GM13977 (cell line): ENCODE measurements at regions not wholly inside any gene's neighbourhood (a gene's known extent, or its start where the extent isn't known, plus 50 kb on each side); places are given as distances from the start of the nearest gene placed in this dataset.

Source experiments
- DNase-seq: peaks from one replicate; pipeline ENCODE4 v3.0.0; 2012; ENCODE audit warnings: low spot score
- CTCF ChIP-seq: IDR thresholded peaks from 2 replicates; pipeline ENCODE4 v1.5.1; 2012; ENCODE audit warnings: mild to moderate bottlenecking, control low read depth; ENCODE audit not compliant: insufficient read depth; ENCODE audit errors: extremely low read depth, missing control alignments
- in situ Hi-C: fragments of 300-500 bp; cut with MboI; formaldehyde crosslinking; loops from one replicate; pipeline ENCODE4 v1.12.0; 2022; ENCODE audit warnings: low sequenced_read_pairs, low pct_unique_long_range_greater_than_20kb, mixed read lengths, inconsistent platforms; ENCODE audit not compliant: unreplicated experiment

GRCh38 chr5:154138701-154139100, 51.8 kb upstream of the GALNT10 start:
- no peak for DNase-seq
- in situ Hi-C loops = no loop called here
- no peak for TF ChIP-seq CTCF

DNA sequence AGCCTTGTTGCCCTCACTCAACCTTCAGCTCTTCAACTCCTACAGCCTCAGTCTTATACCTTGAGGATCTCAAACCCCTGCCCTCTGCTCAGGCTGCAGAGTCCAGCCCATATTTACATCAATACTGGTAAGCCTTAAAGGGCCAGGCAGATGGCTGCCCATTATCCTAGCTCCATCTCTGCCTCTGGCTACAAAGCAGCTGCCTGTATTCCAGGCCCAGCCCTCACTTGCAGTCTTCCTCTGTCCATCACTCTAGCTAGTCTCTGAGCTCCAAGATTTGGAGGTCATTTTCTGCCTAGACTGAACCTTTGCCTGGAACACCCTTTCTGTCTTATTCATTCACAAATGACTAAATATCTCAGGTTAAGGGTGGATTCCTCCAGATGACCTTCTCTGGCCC, 50.2 kb upstream of the GALNT10 start:
- no peak for TF ChIP-seq CTCF
- no peak for DNase-seq
- in situ Hi-C loops = no loop called here
